Chondrocyte (in vitro differentiated cells): ENCODE measurements at regions not wholly inside any gene's neighbourhood (a gene's known extent, or its start where the extent isn't known, plus 50 kb on each side); places are given as distances from the start of the nearest gene placed in this dataset.
A peak's percentile ranks its signal among the peaks of the same experiment; 100 is the strongest.

Experiments used
- DNase-seq: peaks from one replicate; pipeline ENCODE4 v3.0.0; 2021; ENCODE audit warnings: mixed read lengths, low spot score
- H3K27ac Mint-ChIP-seq: one replicate; pipeline ENCODE4 v1.8.0; 2021; ENCODE audit warnings: mild to moderate bottlenecking, moderate library complexity, mixed read lengths; ENCODE audit not compliant: unreplicated experiment
- H3K27me3 Mint-ChIP-seq: 2 replicates; pipeline ENCODE4 v1.8.0; 2021; ENCODE audit warnings: low read depth, mixed read lengths
- H3K36me3 Mint-ChIP-seq: 2 replicates; pipeline ENCODE4 v1.8.0; 2021; ENCODE audit warnings: low read depth, mixed read lengths
- H3K4me1 Mint-ChIP-seq: 2 replicates; pipeline ENCODE4 v1.8.0; 2021; ENCODE audit warnings: low read depth, mild to moderate bottlenecking, mixed read lengths
- H3K4me3 Mint-ChIP-seq: one replicate; pipeline ENCODE4 v1.8.0; 2021; ENCODE audit warnings: mild to moderate bottlenecking, moderate library complexity, mixed read lengths; ENCODE audit not compliant: unreplicated experiment
- H3K9me3 Mint-ChIP-seq: 2 replicates; pipeline ENCODE4 v1.8.0; 2021; ENCODE audit warnings: low read depth, mixed read lengths
- CTCF ChIP-seq: fragments of 200-600 bp; sonication (generic); IDR thresholded peaks from 2 replicates; pipeline ENCODE4 v1.5.0; 2021; ENCODE audit warnings: antibody characterized with exemption, mild to moderate bottlenecking, moderate library complexity

GRCh38 chr13:50529154-50529882, 314.2 kb downstream of the DLEU7 start:
- H3K9me3 Mint-ChIP-seq = peaks cover 6% of the 10 kb centered on the region
- DNase-seq = peak; percentile 65
- TF ChIP-seq CTCF = no peak
- H3K4me3 Mint-ChIP-seq = peak overlapping the region; percentile 43
- H3K27me3 Mint-ChIP-seq = no peaks in the 10 kb centered on the region
- H3K36me3 Mint-ChIP-seq = peaks cover 4% of the 10 kb centered on the region
- peaks cover 52% of the 10 kb centered on the region for H3K4me1 Mint-ChIP-seq
- H3K27ac Mint-ChIP-seq = peak overlapping the region; percentile 90

- no peak for DNase-seq
- H3K9me3 Mint-ChIP-seq = peaks cover 24% of the 10 kb centered on the region
- no peaks in the 10 kb centered on the region for H3K27me3 Mint-ChIP-seq
- no peak overlapping the region for H3K4me3 Mint-ChIP-seq
- peaks cover 47% of the 10 kb centered on the region for H3K4me1 Mint-ChIP-seq
- peaks cover 14% of the 10 kb centered on the region for H3K36me3 Mint-ChIP-seq
- H3K27ac Mint-ChIP-seq = peak overlapping the region; percentile 25
- peak; percentile 88 for TF ChIP-seq CTCF
Observed at GRCh38 chr13:50531917-50532899, 311.3 kb downstream of the DLEU7 start.

GRCh38 chr13:50535050-50535449, 308.4 kb downstream of the DLEU7 start:
- Mint-ChIP-seq H3K27me3 (no peaks in the 10 kb centered on the region), H3K4me3 (no peak overlapping the region), H3K9me3 (peaks cover 35% of the 10 kb centered on the region), H3K4me1 (peaks cover 27% of the 10 kb centered on the region), H3K27ac (no peak overlapping the region), H3K36me3 (peaks cover 14% of the 10 kb centered on the region)
- TF ChIP-seq CTCF = no peak
- DNase-seq = no peak

- no peak overlapping the region for H3K27ac Mint-ChIP-seq
- peaks cover 22% of the 10 kb centered on the region for H3K4me1 Mint-ChIP-seq
- H3K9me3 Mint-ChIP-seq = peaks cover 35% of the 10 kb centered on the region
- DNase-seq = no peak
- no peak overlapping the region for H3K4me3 Mint-ChIP-seq
- no peaks in the 10 kb centered on the region for H3K27me3 Mint-ChIP-seq
- peaks cover 14% of the 10 kb centered on the region for H3K36me3 Mint-ChIP-seq
- no peak for TF ChIP-seq CTCF
Observed at GRCh38 chr13:50537029-50537428, 306.5 kb downstream of the DLEU7 start.

- H3K4me1 Mint-ChIP-seq = peaks cover 36% of the 10 kb centered on the region
Observed at GRCh38 chr13:50539791-50540530, 303.5 kb downstream of the DLEU7 start.

More at GRCh38 chr13:50539791-50540530, 303.5 kb downstream of the DLEU7 start:
- peaks cover 26% of the 10 kb centered on the region for H3K9me3 Mint-ChIP-seq
- no peak for DNase-seq
- no peak overlapping the region for H3K4me3 Mint-ChIP-seq
- no peak for TF ChIP-seq CTCF
- H3K27ac Mint-ChIP-seq = no peak overlapping the region
- H3K36me3 Mint-ChIP-seq = peaks cover 7% of the 10 kb centered on the region
- no peaks in the 10 kb centered on the region for H3K27me3 Mint-ChIP-seq
